ENCODE measurements at regions not wholly inside any gene's neighbourhood (a gene's known extent, or its start where the extent isn't known, plus 50 kb on each side); places are given as distances from the start of the nearest gene placed in this dataset.

DNA sequence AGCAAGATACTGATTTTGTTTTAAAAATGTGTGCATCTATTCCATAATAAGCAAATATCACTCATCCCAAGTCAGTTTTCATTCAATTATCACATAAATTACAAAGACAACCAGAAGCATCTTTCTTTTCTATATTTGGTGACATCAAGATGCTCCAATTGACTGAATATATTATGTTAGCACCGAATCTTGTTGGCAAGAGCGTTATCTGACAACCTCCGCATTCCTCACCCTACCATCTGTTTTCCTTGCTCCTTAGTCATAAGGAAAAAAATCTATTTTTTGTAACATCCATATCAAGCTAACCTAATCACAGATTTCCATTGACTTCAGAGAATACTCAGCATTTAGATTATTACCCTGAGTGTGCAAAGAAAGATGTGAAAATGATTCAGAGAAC is 212.2 kb upstream of the KYNU start:
- TF ChIP-seq CTCF (IDR thresholded peaks at IDR 0.05), result no peak
- no peak for TF ChIP-seq POLR2A (IDR thresholded peaks at IDR 0.05)
